WTC11 (cell line): ENCODE measurements at regions not wholly inside any gene's neighbourhood (a gene's known extent, or its start where the extent isn't known, plus 50 kb on each side); places are given as distances from the start of the nearest gene placed in this dataset.

Experiments used
- ATAC-seq: fragments of 200-7000 bp; cut with Tn5 transposase; 2 replicates; pipeline ENCODE4 v1.10.0; 2021; ENCODE audit warnings: mild to moderate bottlenecking, moderate library complexity
- CTCF ChIA-PET: fragments of 300-600 bp; sonication (Branson Sonifier 250); formaldehyde crosslinking; loops from one replicate; lab custom pipeline; 2021; ENCODE audit warnings: antibody characterized with exemption; lab: Charles Lee
- POLR2A ChIA-PET: fragments of 350-600 bp; sonication (Branson Sonifier 250); formaldehyde crosslinking; loops from one replicate; lab custom pipeline; 2021; ENCODE audit warnings: antibody characterized with exemption; lab: Charles Lee
- DNase-seq: peaks from one replicate; pipeline ENCODE4 v3.0.0; 2021; ENCODE audit warnings: low spot score
- H3K27ac Mint-ChIP-seq: 2 replicates; pipeline ENCODE4 v1.8.0; 2021; ENCODE audit warnings: mixed read lengths
- H3K27me3 Mint-ChIP-seq: 2 replicates; pipeline ENCODE4 v1.8.0; 2021; ENCODE audit warnings: low read depth, mild to moderate bottlenecking, moderate library complexity, mixed read lengths
- H3K36me3 Mint-ChIP-seq: 2 replicates; pipeline ENCODE4 v1.8.0; 2021; ENCODE audit warnings: mixed read lengths
- H3K4me1 Mint-ChIP-seq: 2 replicates; pipeline ENCODE4 v1.8.0; 2022; ENCODE audit warnings: mixed read lengths
- H3K4me3 Mint-ChIP-seq: 2 replicates; pipeline ENCODE4 v1.8.0; 2021; ENCODE audit warnings: mild to moderate bottlenecking, moderate library complexity, mixed read lengths
- H3K9me3 Mint-ChIP-seq: 2 replicates; pipeline ENCODE4 v1.8.0; 2021; ENCODE audit warnings: mixed read lengths
- AFF4 ChIP-seq: sonication (generic); formaldehyde crosslinking; IDR thresholded peaks from 2 replicates; pipeline ENCODE4 v1.8.1; 2023; ENCODE audit warnings: mild to moderate bottlenecking, missing genetic modification reagents, borderline replicate concordance
- ATF3 ChIP-seq: sonication (generic); formaldehyde crosslinking; conservative IDR thresholded peaks from 2 replicates; pipeline ENCODE4 v1.8.1; 2022; ENCODE audit warnings: mild to moderate bottlenecking, missing genetic modification reagents
- CTCF ChIP-seq: fragments of 200-600 bp; IDR thresholded peaks from 2 replicates; pipeline ENCODE4 v1.8.0; 2022; ENCODE audit warnings: antibody characterized with exemption
- EMX1 ChIP-seq: fragments of 250-450 bp; sonication (Bioruptor Pico); IDR thresholded peaks from 2 replicates; pipeline ENCODE4 v1.8.0; 2021; ENCODE audit warnings: mild to moderate bottlenecking
- FOXJ3 ChIP-seq: sonication (generic); formaldehyde crosslinking; IDR thresholded peaks from 2 replicates; pipeline ENCODE4 v1.9.0; 2021; ENCODE audit warnings: missing genetic modification reagents, mild to moderate bottlenecking, borderline replicate concordance
- FOXP1 ChIP-seq: sonication (generic); formaldehyde crosslinking; IDR thresholded peaks from 2 replicates; pipeline ENCODE4 v1.8.0; 2022; ENCODE audit warnings: missing genetic modification reagents, mild to moderate bottlenecking, moderate library complexity, borderline replicate concordance
- JUN ChIP-seq: sonication (generic); formaldehyde crosslinking; IDR thresholded peaks from 2 replicates; pipeline ENCODE4 v1.8.0; 2023; ENCODE audit warnings: mild to moderate bottlenecking, missing genetic modification reagents
- MLX ChIP-seq: sonication (generic); formaldehyde crosslinking; IDR thresholded peaks from 2 replicates; pipeline ENCODE4 v1.8.1; 2023; ENCODE audit warnings: mild to moderate bottlenecking, missing genetic modification reagents, moderate library complexity
- NFATC4 ChIP-seq: fragments of 250-450 bp; sonication (Bioruptor Pico); IDR thresholded peaks from 2 replicates; pipeline ENCODE4 v1.9.0; 2021; ENCODE audit warnings: mild to moderate bottlenecking
- PRRX2 ChIP-seq: fragments of 250-450 bp; sonication (Bioruptor Pico); IDR thresholded peaks from 2 replicates; pipeline ENCODE4 v1.8.0; 2021; ENCODE audit warnings: mild to moderate bottlenecking
- TEAD1 ChIP-seq: sonication (generic); formaldehyde crosslinking; IDR thresholded peaks from 2 replicates; pipeline ENCODE4 v1.8.0; 2022; ENCODE audit warnings: mild to moderate bottlenecking, missing genetic modification reagents
- USF2 ChIP-seq: sonication (generic); formaldehyde crosslinking; IDR thresholded peaks from 2 replicates; pipeline ENCODE4 v1.8.1; 2023; ENCODE audit warnings: mild to moderate bottlenecking, missing genetic modification reagents, moderate library complexity
- TF ChIP-seq, protein P1 (sequence below): sonication (generic); formaldehyde crosslinking; IDR thresholded peaks from 2 replicates; pipeline ENCODE4 v1.8.1; 2023; ENCODE audit warnings: mild to moderate bottlenecking, missing genetic modification reagents
- TF ChIP-seq, protein P2 (sequence below): sonication (generic); formaldehyde crosslinking; IDR thresholded peaks from 2 replicates; pipeline ENCODE4 v1.8.0; 2022; ENCODE audit warnings: missing genetic modification reagents

DNA sequence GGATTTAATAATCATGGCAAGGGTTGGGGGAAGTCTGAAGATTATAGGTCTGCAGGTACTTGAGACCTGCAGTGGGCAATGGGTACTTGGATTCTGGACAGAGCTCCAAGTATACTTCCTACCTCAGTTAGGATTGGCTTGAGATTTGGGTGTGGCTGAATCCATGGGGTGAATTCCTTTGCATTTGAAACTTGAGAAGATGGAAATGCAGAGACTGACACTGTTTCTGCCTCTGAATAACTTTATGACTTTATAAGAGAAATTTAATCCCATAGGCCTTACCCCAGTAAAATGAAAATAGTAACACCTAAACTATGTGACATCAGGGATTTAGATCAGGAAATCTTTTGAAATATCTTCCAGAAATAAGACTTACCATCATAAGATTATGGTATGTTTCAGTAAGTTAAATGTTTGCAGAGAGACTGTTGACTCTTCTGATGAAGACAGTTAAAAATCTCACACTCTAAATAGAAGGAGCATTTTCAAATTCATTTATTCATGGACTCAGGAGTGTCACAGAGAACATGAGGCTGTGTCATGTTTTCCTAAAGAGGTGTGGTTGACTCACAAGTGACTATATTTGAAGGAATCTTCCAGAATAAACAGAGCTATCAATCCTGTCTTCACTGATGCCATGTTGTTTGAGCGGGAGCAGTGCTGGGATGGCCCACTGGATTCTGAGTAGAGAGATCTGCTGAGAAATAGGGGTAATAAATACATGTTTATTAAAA lies 513.5 kb upstream of the NR3C2 start:
- H3K9me3 Mint-ChIP-seq = no peaks in the 10 kb centered on the region
- CTCF ChIA-PET = interaction anchor here (0.6 kb wide), 1 partner anchor 43 kb away, joined by 3 read pairs; no protein-coding TSS in a partner anchor
- peaks cover 8% of the 10 kb centered on the region; the same call in 1 of the 2 replicates for H3K4me1 Mint-ChIP-seq
- TF ChIP-seq ATF3 = no peak
- TF ChIP-seq EMX1 (CRISPR knock-in tag) = no peak
- no peak for TF ChIP-seq TEAD1 (CRISPR knock-in tag)
- no peak for TF ChIP-seq CTCF
- TF ChIP-seq, protein P1, sequence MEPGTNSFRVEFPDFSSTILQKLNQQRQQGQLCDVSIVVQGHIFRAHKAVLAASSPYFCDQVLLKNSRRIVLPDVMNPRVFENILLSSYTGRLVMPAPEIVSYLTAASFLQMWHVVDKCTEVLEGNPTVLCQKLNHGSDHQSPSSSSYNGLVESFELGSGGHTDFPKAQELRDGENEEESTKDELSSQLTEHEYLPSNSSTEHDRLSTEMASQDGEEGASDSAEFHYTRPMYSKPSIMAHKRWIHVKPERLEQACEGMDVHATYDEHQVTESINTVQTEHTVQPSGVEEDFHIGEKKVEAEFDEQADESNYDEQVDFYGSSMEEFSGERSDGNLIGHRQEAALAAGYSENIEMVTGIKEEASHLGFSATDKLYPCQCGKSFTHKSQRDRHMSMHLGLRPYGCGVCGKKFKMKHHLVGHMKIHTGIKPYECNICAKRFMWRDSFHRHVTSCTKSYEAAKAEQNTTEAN (CRISPR knock-in tag) = no peak
- TF ChIP-seq AFF4 (CRISPR knock-in tag) = no peak
- TF ChIP-seq USF2 (CRISPR knock-in tag) = no peak
- no peak for TF ChIP-seq PRRX2 (CRISPR knock-in tag)
- no peak for TF ChIP-seq FOXJ3 (CRISPR knock-in tag)
- no peak for TF ChIP-seq MLX (CRISPR knock-in tag)
- no peak for TF ChIP-seq FOXP1 (CRISPR knock-in tag)
- no peak for TF ChIP-seq JUN (CRISPR knock-in tag)
- TF ChIP-seq NFATC4 (CRISPR knock-in tag) = no peak
- TF ChIP-seq, protein P2, sequence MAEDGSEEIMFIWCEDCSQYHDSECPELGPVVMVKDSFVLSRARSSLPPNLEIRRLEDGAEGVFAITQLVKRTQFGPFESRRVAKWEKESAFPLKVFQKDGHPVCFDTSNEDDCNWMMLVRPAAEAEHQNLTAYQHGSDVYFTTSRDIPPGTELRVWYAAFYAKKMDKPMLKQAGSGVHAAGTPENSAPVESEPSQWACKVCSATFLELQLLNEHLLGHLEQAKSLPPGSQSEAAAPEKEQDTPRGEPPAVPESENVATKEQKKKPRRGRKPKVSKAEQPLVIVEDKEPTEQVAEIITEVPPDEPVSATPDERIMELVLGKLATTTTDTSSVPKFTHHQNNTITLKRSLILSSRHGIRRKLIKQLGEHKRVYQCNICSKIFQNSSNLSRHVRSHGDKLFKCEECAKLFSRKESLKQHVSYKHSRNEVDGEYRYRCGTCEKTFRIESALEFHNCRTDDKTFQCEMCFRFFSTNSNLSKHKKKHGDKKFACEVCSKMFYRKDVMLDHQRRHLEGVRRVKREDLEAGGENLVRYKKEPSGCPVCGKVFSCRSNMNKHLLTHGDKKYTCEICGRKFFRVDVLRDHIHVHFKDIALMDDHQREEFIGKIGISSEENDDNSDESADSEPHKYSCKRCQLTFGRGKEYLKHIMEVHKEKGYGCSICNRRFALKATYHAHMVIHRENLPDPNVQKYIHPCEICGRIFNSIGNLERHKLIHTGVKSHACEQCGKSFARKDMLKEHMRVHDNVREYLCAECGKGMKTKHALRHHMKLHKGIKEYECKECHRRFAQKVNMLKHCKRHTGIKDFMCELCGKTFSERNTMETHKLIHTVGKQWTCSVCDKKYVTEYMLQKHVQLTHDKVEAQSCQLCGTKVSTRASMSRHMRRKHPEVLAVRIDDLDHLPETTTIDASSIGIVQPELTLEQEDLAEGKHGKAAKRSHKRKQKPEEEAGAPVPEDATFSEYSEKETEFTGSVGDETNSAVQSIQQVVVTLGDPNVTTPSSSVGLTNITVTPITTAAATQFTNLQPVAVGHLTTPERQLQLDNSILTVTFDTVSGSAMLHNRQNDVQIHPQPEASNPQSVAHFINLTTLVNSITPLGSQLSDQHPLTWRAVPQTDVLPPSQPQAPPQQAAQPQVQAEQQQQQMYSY (CRISPR knock-in tag) = no peak
- TF ChIP-seq, all 79 proteins: peak for 0
- no peak for DNase-seq
- Mint-ChIP-seq H3K27ac (no peak overlapping the region), H3K4me3 (no peak overlapping the region), H3K27me3 (no peaks in the 10 kb centered on the region; the same call in 1 of the 2 replicates), H3K36me3 (no peaks in the 10 kb centered on the region)
- POLR2A ChIA-PET = no interaction called here
- ATAC-seq = no peak
